D721Med (cell line): ENCODE measurements at regions not wholly inside any gene's neighbourhood (a gene's known extent, or its start where the extent isn't known, plus 50 kb on each side); places are given as distances from the start of the nearest gene placed in this dataset.

Source experiments
- DNase-seq: peaks from one replicate; pipeline ENCODE4 v3.0.0; 2011; ENCODE audit warnings: low spot score; ENCODE audit not compliant: insufficient read length
- FAIRE-seq: peaks from 2 replicates; lab custom pipeline; 2011; peaks lifted over from hg19 to GRCh38; lab: Jason Lieb, UNC
- CTCF ChIP-seq: IDR thresholded peaks from 2 replicates; pipeline ENCODE4 v1.5.1; 2012; ENCODE audit warnings: mild to moderate bottlenecking, control low read depth; ENCODE audit not compliant: insufficient read depth; ENCODE audit errors: missing control alignments

GRCh38 chr4:130338851-130339250 lies 1242.9 kb downstream of the C4orf33 start:
- TF ChIP-seq CTCF = no peak
- DNase-seq (no peak), FAIRE-seq (no peak)

- DNase-seq = no peak
- FAIRE-seq = no peak
- TF ChIP-seq CTCF = no peak
Measured at GRCh38 chr4:130349745-130350144, 1253.8 kb downstream of the C4orf33 start.

- TF ChIP-seq CTCF = no peak
- FAIRE-seq (no peak), DNase-seq (no peak)
Measured at GRCh38 chr4:130356873-130357272, 1260.9 kb downstream of the C4orf33 start.

GRCh38 chr4:130359542-130359941 lies 1263.6 kb downstream of the C4orf33 start:
- no peak for DNase-seq
- FAIRE-seq = peak; percentile 63
- TF ChIP-seq CTCF = peak; percentile 39

GRCh38 chr4:130361616-130362015 lies 1265.7 kb downstream of the C4orf33 start:
- DNase-seq = no peak
- TF ChIP-seq CTCF = no peak
- no peak for FAIRE-seq

- no peak for TF ChIP-seq CTCF
- DNase-seq (no peak), FAIRE-seq (no peak)
Measured at GRCh38 chr4:130368668-130369067, 1272.7 kb downstream of the C4orf33 start.

- FAIRE-seq (no peak), DNase-seq (no peak)
- no peak for TF ChIP-seq CTCF
Measured at GRCh38 chr4:130393231-130393630, 1297.3 kb downstream of the C4orf33 start.
